HCT116 (cell line): ENCODE measurements at regions not wholly inside any gene's neighbourhood (a gene's known extent, or its start where the extent isn't known, plus 50 kb on each side); places are given as distances from the start of the nearest gene placed in this dataset.

Source experiments
- ATAC-seq: fragments of 200-7000 bp; cut with Tn5 transposase; 2 replicates; pipeline ENCODE4 v1.9.1; 2020; ENCODE audit warnings: mild to moderate bottlenecking, moderate library complexity
- BruUV-seq: library from RNA; stranded (reverse); fragments of 400-500 nt; replicated peaks from 2 replicates; lab custom pipeline; 2021; lab: Mats Ljungman, UMichigan
- CTCF ChIA-PET: fragments of 300-600 bp; sonication (Branson Sonifier 250); formaldehyde crosslinking; loops from one replicate; lab custom pipeline; 2021; ENCODE audit warnings: antibody characterized with exemption; lab: Charles Lee
- POLR2A ChIA-PET: fragments of 300-600, 350-600 bp; sonication (Branson Sonifier 250); formaldehyde crosslinking; loops from one replicate; lab custom pipeline; 2021; ENCODE audit warnings: antibody characterized with exemption; lab: Charles Lee
- RAD21 ChIA-PET, 2 experiments: fragments of 300-600 bp; sonication (Branson Sonifier 250); formaldehyde crosslinking; loops; one replicate each; lab custom pipeline; 2023; ENCODE audit warnings: low total read pairs in 2 of 2; ENCODE audit not compliant: uncharacterized antibody in 2 of 2, unreplicated experiment in 2 of 2, low non-redundant PET in 1 of 2; lab: Charles Lee
- DNase-seq: peaks from one replicate; pipeline ENCODE4 v3.0.0-alpha.2; 2010; ENCODE audit warnings: low read depth, low spot score
- H2AFZ ChIP-seq: fragments of 200-600 bp; shearing (Covaris generic), sonication (generic); 2 replicates; pipeline ENCODE4 v1.6.1; 2017; ENCODE audit warnings: low read depth, mixed run types, mixed read lengths, antibody characterized with exemption, low read length; ENCODE audit not compliant: poor library complexity, severe bottlenecking
- H3K27ac ChIP-seq: 2 replicates; pipeline ENCODE4 v1.5.1; 2012; ENCODE audit warnings: low read depth, low read length
- H3K27me3 ChIP-seq: fragments of 200-600 bp; sonication (generic); 2 replicates; pipeline ENCODE4 v1.6.1; 2016; ENCODE audit warnings: mixed run types, low read length, mixed read lengths; ENCODE audit not compliant: insufficient read depth
- H3K36me3 ChIP-seq, 2 experiments: fragments of 200-500 bp in 1 of 2; fragments of 200-600 bp in 1 of 2; sonication (Bioruptor generic) in 1 of 2; sonication (generic) in 1 of 2; 2 replicates each; pipeline versions ENCODE4 v1.5.1 to v1.6.1; 2014 to 2016; ENCODE audit warnings: low read length in 2 of 2, inconsistent platforms in 1 of 2, mixed read lengths in 1 of 2, mixed run types in 1 of 2; ENCODE audit not compliant: insufficient read depth in 2 of 2, control insufficient read depth in 1 of 2
- H3K4me1 ChIP-seq, 2 experiments: fragments of 200-600 bp in 1 of 2; sonication (generic) in 1 of 2; 2 replicates each; pipeline versions ENCODE4 v1.5.1 to v1.6.1; 2012 to 2017; ENCODE audit warnings: low read length in 2 of 2, inconsistent platforms in 1 of 2, mild to moderate bottlenecking in 1 of 2, mixed read lengths in 1 of 2, mixed run types in 1 of 2, moderate library complexity in 1 of 2; ENCODE audit not compliant: insufficient read depth in 2 of 2, control insufficient read depth in 1 of 2
- H3K4me2 ChIP-seq: fragments of 200-600 bp; sonication (generic); 2 replicates; pipeline ENCODE4 v1.6.1; 2017; ENCODE audit warnings: mixed run types, low read length, mixed read lengths
- H3K4me3 ChIP-seq, 2 experiments: fragments of 200-600 bp in 1 of 2; sonication (generic) in 1 of 2; replicated peaks in 1 of 2; 2 replicates each; pipeline ENCODE4 v1.5.1; 2011 to 2016; ENCODE audit warnings: low read length in 2 of 2, control low read depth in 1 of 2, low read depth in 1 of 2, mild to moderate bottlenecking in 1 of 2, mixed read lengths in 1 of 2, mixed run types in 1 of 2
- H3K79me2 ChIP-seq: fragments of 200-600 bp; sonication (generic); 2 replicates; pipeline ENCODE4 v1.6.1; 2017; ENCODE audit warnings: mild to moderate bottlenecking, mixed run types, low read length, moderate library complexity, mixed read lengths; ENCODE audit not compliant: insufficient read depth
- H3K9ac ChIP-seq: fragments of 200-600 bp; sonication (generic); 2 replicates; pipeline ENCODE4 v1.6.1; 2016; ENCODE audit warnings: low read length, mixed read lengths
- H3K9me2 ChIP-seq: fragments of 200-600 bp; sonication (generic), shearing (Covaris generic); 2 replicates; pipeline ENCODE4 v1.6.1; 2017; ENCODE audit warnings: mixed run types, mild to moderate bottlenecking, moderate library complexity; ENCODE audit not compliant: insufficient read depth
- H3K9me3 ChIP-seq, 2 experiments: fragments of 200-500 bp in 1 of 2; fragments of 200-600 bp in 1 of 2; sonication (Bioruptor generic) in 1 of 2; sonication (generic) in 1 of 2; 2 replicates each; pipeline ENCODE4 v1.6.1; 2014 to 2017; ENCODE audit warnings: low read length in 2 of 2, mixed read lengths in 2 of 2, inconsistent platforms in 1 of 2, low read depth in 1 of 2, mild to moderate bottlenecking in 1 of 2, mixed run types in 1 of 2, moderate library complexity in 1 of 2; ENCODE audit not compliant: control insufficient read depth in 1 of 2, insufficient read depth in 1 of 2
- H4K20me1 ChIP-seq: fragments of 200-600 bp; sonication (generic), shearing (Covaris generic); 2 replicates; pipeline ENCODE4 v1.6.1; 2017; ENCODE audit warnings: mixed run types, mild to moderate bottlenecking, moderate library complexity; ENCODE audit not compliant: insufficient read depth
- CTCF ChIP-seq, 3 experiments: fragments of 200-600 bp in 1 of 3; sonication (generic) in 1 of 3; IDR thresholded peaks in 2 of 3; conservative IDR thresholded peaks in 1 of 3; 2 replicates each; pipeline ENCODE4 v1.5.1; 2012 to 2017; ENCODE audit warnings: low read depth in 2 of 3, low read length in 2 of 3, antibody characterized with exemption in 1 of 3, borderline replicate concordance in 1 of 3, control low read depth in 1 of 3, mild to moderate bottlenecking in 1 of 3, mixed read lengths in 1 of 3, mixed run types in 1 of 3, moderate library complexity in 1 of 3; ENCODE audit not compliant: insufficient read depth in 1 of 3
- EZH2phosphoT487 ChIP-seq: fragments of 200-600 bp; IDR thresholded peaks from 2 replicates; pipeline ENCODE4 v1.6.1; 2018; ENCODE audit warnings: antibody characterized with exemption, borderline replicate concordance
- SP1 ChIP-seq: IDR thresholded peaks from 2 replicates; pipeline ENCODE4 v1.6.1; 2012; ENCODE audit warnings: low read depth
- intact Hi-C: fragments of 100-400 bp; cut with micrococcal nuclease; formaldehyde crosslinking; loops from 2 replicates; pipeline ENCODE4 v1.10.0; 2022

DNA sequence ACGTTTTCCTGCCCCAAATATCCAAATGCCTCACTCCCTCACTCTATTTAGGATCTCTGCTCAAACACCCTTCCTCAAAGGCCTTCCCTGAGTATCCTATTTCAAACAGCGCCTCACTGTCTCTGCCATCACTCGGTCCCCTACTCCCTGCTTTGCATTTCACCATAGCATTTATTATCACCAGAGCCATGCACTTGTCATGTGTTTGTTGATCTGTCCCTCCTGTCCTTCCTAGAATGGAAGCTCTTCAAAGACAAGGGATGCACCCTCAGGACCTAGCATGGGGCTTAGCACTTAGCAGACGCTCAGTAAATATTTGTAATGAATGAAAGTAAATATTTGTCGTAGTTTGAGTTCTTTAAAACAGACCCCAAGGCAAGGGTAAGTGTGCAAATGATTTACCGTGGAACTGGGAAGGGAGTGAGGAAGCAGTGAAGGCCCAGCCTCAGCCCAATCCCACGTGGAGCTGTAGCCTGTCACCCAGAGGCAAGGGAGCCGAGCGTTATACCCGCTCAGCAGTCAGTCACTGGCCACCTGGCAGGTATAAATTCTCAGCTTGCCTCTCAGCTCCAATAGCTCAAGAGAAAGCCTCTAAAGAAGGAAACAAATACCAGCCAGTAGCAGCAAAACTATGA, 97.7 kb upstream of the KIF2A start (continued):
- TF ChIP-seq CTCF (IDR thresholded peaks at IDR 0.05 in 2 of 3, conservative IDR thresholded peaks at IDR 0.05 in 1 of 3; ENCODE audit: borderline replicate concordance in 1 of 3, insufficient read depth in 1 of 3, low read depth in 2 of 3, low read length in 2 of 3): no peak
- no peak for TF ChIP-seq EZH2phosphoT487
- TF ChIP-seq, all 23 proteins: peak for 0

DNA sequence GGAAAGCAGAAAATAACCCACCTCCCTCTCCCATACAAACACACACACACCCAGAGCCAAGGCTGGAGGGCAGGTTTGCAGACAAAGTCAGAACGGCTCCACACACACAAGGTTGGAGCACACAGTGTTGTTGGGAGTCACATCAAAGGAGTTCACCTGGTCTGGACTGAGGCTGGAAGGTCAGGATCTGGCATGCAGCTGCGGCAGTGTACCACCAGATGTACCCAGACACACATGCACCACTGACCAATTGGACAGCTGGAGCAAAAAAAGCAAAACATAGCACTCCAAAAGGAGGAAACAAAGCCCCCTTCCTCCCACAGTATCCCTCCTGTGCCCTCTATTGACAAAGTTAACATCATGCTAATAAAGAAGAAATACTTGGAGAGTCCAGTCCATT, 94.6 kb upstream of the KIF2A start:
- H3K9me3 ChIP-seq: no peaks in the 10 kb centered on the region
- 0 out of 2 replicates have a peak, but pooled peaks have one; percentile 49 for ATAC-seq
- peaks cover 9% of the 10 kb centered on the region for H3K27me3 ChIP-seq
- RAD21 ChIA-PET: no interaction called here
- no peaks in the 10 kb centered on the region for H3K79me2 ChIP-seq
- H3K36me3 ChIP-seq: no peaks in the 10 kb centered on the region
- H3K27ac ChIP-seq: no peak overlapping the region
- CTCF ChIA-PET: no interaction called here
- peak in 1 of 3 experiments; percentile 20; a peak in 1 of 6 replicates for TF ChIP-seq CTCF (IDR thresholded peaks at IDR 0.05 in 2 of 3, conservative IDR thresholded peaks at IDR 0.05 in 1 of 3; ENCODE audit: borderline replicate concordance in 1 of 3, insufficient read depth in 1 of 3, low read depth in 2 of 3, low read length in 2 of 3)
- no peak for TF ChIP-seq SP1
- TF ChIP-seq, all 23 proteins: peak for 1
- Histone ChIP-seq H3K4me3 (no peak overlapping the region), H2AFZ (no peak overlapping the region), H3K4me2 (no peak overlapping the region), H4K20me1 (no peaks in the 10 kb centered on the region), H3K9me2 (no peaks in the 10 kb centered on the region), H3K4me1 (peaks cover 3 to 6% of the 10 kb centered on the region in 2 experiments; a peak in 2 of 4 replicates), H3K9ac (no peak overlapping the region)
- POLR2A ChIA-PET: no interaction called here
- intact Hi-C loops: no loop called here
- DNase-seq: no peak
- BruUV-seq: no TSS peak
